Activated T-helper 17 cell treated with anti-CD3 and anti-CD28 coated beads, Interleukin-2, amount 50 U/mL, for 72 hours (primary cell): ENCODE measurements at regions not wholly inside any gene's neighbourhood (a gene's known extent, or its start where the extent isn't known, plus 50 kb on each side); places are given as distances from the start of the nearest gene placed in this dataset.
"Not testable (repeated sequence)": the region's sequence is repeated elsewhere in the genome, so short reads cannot be mapped to it uniquely, and the experiment has no call there.

Source experiments
- ATAC-seq: fragments of 150-1000 bp; cut with Tn5 transposase; replicated peaks from 2 replicates; pipeline ENCODE4 v1.10.0; 2021; ENCODE audit warnings: mild to moderate bottlenecking, moderate library complexity
- H3K27ac Mint-ChIP-seq: one replicate; pipeline ENCODE4 v1.8.0; 2022; ENCODE audit warnings: mixed read lengths
- H3K27me3 Mint-ChIP-seq: one replicate; pipeline ENCODE4 v1.8.0; 2022; ENCODE audit warnings: mixed read lengths
- H3K36me3 Mint-ChIP-seq: one replicate; pipeline ENCODE4 v1.8.0; 2022; ENCODE audit warnings: low read depth, mild to moderate bottlenecking, mixed read lengths
- H3K4me1 Mint-ChIP-seq: one replicate; pipeline ENCODE4 v1.8.0; 2022; ENCODE audit warnings: mixed read lengths
- H3K4me3 Mint-ChIP-seq: one replicate; pipeline ENCODE4 v1.8.0; 2022; ENCODE audit warnings: mild to moderate bottlenecking, mixed read lengths
- H3K9me3 Mint-ChIP-seq: one replicate; pipeline ENCODE4 v1.8.0; 2022; ENCODE audit warnings: mixed read lengths

DNA sequence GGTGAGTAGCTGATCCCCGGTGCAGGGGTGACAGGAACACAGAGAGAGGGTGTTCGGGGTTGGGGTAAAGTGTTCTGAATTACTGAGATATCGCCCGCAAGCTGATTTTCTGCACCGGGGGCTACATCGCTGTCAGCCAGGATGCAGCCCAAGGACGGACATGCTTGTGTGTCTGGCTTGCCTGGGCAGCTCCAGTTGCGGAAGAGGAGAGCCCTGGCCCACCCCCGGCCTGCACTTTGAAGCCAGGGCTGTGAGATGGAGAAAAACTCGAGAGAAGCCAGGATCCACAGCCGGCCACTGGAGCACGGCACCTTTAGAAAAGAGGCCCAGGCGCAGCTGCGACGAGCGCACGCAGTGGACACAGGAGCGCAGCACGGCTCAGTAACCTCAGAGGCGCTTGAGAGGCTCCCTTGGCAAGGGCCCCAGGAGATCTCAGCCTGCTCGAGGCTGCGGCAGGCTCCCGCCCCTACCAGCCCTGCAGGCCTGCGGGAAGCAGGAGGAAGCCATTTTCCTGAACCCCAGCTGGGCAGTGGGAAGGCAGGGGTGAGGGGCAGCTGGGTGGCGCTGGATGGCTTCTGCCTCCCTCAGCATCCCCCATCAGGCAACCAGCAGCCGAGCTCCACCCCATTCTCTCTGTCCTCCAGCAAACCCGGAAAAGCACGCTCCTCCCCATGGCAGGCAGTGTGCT, 59.2 kb downstream of the C9orf50 start:
- no peak for ATAC-seq

DNA sequence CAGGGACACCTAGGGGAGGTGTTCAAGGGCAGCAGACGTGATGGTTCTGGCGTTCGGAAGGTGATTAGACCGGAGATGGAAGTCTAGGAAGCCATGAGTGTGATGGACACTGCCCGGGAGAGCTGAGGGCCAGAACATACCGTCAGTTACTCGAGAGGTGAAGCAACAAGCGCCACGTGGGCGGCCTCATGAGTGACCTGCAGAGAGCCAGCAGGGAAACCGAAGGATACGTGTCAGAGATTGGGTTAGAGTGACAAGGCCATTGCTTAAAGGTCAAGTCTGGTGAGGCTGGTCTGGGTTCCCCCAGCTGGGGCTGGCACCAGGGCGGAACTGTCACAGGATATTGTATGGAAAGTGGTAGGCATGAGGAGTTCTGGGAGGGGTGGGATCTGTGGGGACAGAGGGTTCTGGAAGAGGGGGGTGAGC, 60.0 kb downstream of the C9orf50 start:
- no peak overlapping the region for H3K4me3 Mint-ChIP-seq
- peak overlapping the region; percentile 58 for H3K27ac Mint-ChIP-seq
- peaks cover 4% of the 10 kb centered on the region for H3K4me1 Mint-ChIP-seq
- ATAC-seq, result no peak
- H3K36me3 Mint-ChIP-seq, result no peaks in the 10 kb centered on the region
- no peaks in the 10 kb centered on the region for H3K9me3 Mint-ChIP-seq
- no peaks in the 10 kb centered on the region for H3K27me3 Mint-ChIP-seq

More for the DNA sequence above, 59.2 kb downstream of the C9orf50 start:
- Mint-ChIP-seq H3K27ac (peak overlapping the region; percentile 58), H3K9me3 (no peaks in the 10 kb centered on the region), H3K4me1 (peaks cover 4% of the 10 kb centered on the region), H3K27me3 (no peaks in the 10 kb centered on the region), H3K4me3 (no peak overlapping the region), H3K36me3 (no peaks in the 10 kb centered on the region)

DNA sequence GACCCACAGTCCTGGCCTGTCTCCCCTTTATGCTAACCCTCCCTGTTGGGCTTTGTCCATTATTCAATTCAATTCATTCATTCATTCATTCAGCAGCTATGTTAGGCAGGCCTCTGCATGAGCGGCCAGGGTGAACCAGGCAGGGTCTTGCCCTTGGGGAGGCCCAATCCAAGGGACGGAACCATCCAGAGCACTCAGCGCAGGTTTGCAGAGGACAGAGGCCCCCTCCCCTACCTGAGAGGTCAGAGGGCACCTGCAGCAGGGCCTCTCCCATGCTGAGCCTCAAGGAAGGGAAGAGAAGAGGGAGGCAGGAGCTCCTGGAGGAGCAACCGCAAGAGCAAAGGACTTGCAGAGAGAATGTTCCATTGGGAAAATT, 61.4 kb downstream of the C9orf50 start:
- H3K9me3 Mint-ChIP-seq, result no peaks in the 10 kb centered on the region
- no peak for ATAC-seq
- H3K4me3 Mint-ChIP-seq, result no peak overlapping the region
- H3K36me3 Mint-ChIP-seq, result no peaks in the 10 kb centered on the region
- no peak overlapping the region for H3K27ac Mint-ChIP-seq
- H3K27me3 Mint-ChIP-seq, result no peaks in the 10 kb centered on the region
- peaks cover 4% of the 10 kb centered on the region for H3K4me1 Mint-ChIP-seq

- Mint-ChIP-seq H3K4me3 (no peak overlapping the region), H3K27ac (no peak overlapping the region), H3K36me3 (no peaks in the 10 kb centered on the region), H3K4me1 (peaks cover 4% of the 10 kb centered on the region), H3K27me3 (no peaks in the 10 kb centered on the region), H3K9me3 (no peaks in the 10 kb centered on the region)
- no peak for ATAC-seq
Observed at GRCh38 chr9:129558551-129559505, 62.1 kb downstream of the C9orf50 start.

GRCh38 chr9:129558063-129558550, 62.8 kb downstream of the C9orf50 start:
- Mint-ChIP-seq H3K4me1 (peaks cover 4% of the 10 kb centered on the region), H3K36me3 (no peaks in the 10 kb centered on the region), H3K4me3 (no peak overlapping the region), H3K27me3 (no peaks in the 10 kb centered on the region), H3K9me3 (no peaks in the 10 kb centered on the region), H3K27ac (no peak overlapping the region)
- ATAC-seq, result no peak

GRCh38 chr9:129557192-129558036, 63.5 kb downstream of the C9orf50 start:
- Mint-ChIP-seq H3K4me3 (no peak overlapping the region), H3K27ac (no peak overlapping the region), H3K36me3 (no peaks in the 10 kb centered on the region), H3K9me3 (no peaks in the 10 kb centered on the region), H3K27me3 (no peaks in the 10 kb centered on the region), H3K4me1 (peaks cover 4% of the 10 kb centered on the region)
- ATAC-seq, result no peak

DNA sequence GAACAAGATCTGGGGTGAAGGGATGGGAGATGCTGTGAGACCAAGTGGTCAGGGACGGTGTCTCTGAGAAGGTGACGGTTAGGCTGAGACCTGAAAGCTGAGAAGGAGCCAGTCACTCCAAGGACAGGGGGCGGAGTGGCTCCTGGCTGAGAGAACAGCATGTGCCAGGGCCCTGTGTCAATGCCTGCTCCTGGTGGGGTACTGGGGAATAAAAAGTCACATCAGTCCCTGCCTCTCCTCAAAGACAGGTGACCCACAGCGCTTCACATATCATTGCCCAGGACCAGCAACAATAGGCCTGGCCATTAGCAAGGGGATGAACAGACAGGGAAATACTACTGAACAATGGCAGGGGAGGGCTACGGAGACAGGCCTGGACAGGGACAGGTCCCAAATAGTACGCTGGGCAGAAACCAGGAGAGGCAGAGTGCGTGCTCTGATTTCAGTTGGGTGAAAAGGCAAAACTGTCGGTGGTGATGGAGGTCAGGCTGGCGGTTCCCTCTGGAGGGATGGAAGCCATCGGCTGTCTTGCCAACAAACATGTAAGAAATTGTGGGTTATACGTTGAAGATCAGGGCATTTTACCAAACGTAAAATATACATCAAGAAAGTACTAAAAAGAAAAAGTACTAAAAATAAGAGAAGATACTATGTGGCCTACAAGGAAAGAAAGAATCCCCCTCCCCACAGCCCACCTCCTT, 64.3 kb downstream of the C9orf50 start:
- no peak for ATAC-seq
- Mint-ChIP-seq H3K4me3 (no peak overlapping the region), H3K4me1 (peaks cover 4% of the 10 kb centered on the region), H3K27ac (peak overlapping the region; percentile 27), H3K27me3 (peaks cover 5% of the 10 kb centered on the region), H3K9me3 (no peaks in the 10 kb centered on the region), H3K36me3 (no peaks in the 10 kb centered on the region)

GRCh38 chr9:129555512-129556215, 65.2 kb downstream of the C9orf50 start:
- Mint-ChIP-seq H3K4me1 (no peaks in the 10 kb centered on the region), H3K9me3 (no peaks in the 10 kb centered on the region), H3K4me3 (no peak overlapping the region), H3K27ac (no peak overlapping the region), H3K27me3 (peaks cover 13% of the 10 kb centered on the region), H3K36me3 (no peaks in the 10 kb centered on the region)
- ATAC-seq, result no peak

GRCh38 chr9:129554649-129555048, 66.3 kb downstream of the C9orf50 start:
- ATAC-seq, result no peak
- no peak overlapping the region for H3K4me3 Mint-ChIP-seq
- H3K27ac Mint-ChIP-seq, result no peak overlapping the region
- H3K4me1 Mint-ChIP-seq, result no peaks in the 10 kb centered on the region
- peaks cover 16% of the 10 kb centered on the region for H3K27me3 Mint-ChIP-seq
- no peaks in the 10 kb centered on the region for H3K36me3 Mint-ChIP-seq
- no peaks in the 10 kb centered on the region for H3K9me3 Mint-ChIP-seq

- no peak overlapping the region for H3K27ac Mint-ChIP-seq
- no peaks in the 10 kb centered on the region for H3K9me3 Mint-ChIP-seq
- ATAC-seq, result no peak
- H3K4me3 Mint-ChIP-seq, result no peak overlapping the region
- no peaks in the 10 kb centered on the region for H3K36me3 Mint-ChIP-seq
- H3K27me3 Mint-ChIP-seq, result peaks cover 25% of the 10 kb centered on the region
- no peaks in the 10 kb centered on the region for H3K4me1 Mint-ChIP-seq
Observed at GRCh38 chr9:129553277-129553676, 67.6 kb downstream of the C9orf50 start.

DNA sequence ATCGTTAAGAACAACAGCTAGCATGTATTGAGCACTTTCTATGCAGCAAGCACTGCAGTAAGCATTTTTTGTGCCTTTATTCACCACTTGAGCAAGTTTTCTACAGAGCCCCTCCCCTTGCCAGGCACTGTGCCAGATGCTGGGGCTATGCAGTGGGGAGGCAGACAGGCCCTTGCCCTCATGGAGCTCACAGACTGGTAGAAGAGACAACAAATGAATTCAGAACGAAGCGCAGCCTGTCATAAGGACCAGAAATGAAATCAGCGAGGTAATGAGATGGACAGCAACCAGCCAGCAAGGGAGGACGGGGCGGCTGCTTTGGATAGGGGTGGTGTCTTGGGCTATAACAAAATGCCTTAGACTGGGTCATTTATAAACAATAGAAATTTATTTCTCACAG, 68.8 kb downstream of the C9orf50 start:
- Mint-ChIP-seq H3K27me3 (peaks cover 25% of the 10 kb centered on the region), H3K9me3 (no peaks in the 10 kb centered on the region), H3K4me1 (no peaks in the 10 kb centered on the region), H3K36me3 (no peaks in the 10 kb centered on the region), H3K4me3 (no peak overlapping the region), H3K27ac (no peak overlapping the region)
- ATAC-seq, result no peak

DNA sequence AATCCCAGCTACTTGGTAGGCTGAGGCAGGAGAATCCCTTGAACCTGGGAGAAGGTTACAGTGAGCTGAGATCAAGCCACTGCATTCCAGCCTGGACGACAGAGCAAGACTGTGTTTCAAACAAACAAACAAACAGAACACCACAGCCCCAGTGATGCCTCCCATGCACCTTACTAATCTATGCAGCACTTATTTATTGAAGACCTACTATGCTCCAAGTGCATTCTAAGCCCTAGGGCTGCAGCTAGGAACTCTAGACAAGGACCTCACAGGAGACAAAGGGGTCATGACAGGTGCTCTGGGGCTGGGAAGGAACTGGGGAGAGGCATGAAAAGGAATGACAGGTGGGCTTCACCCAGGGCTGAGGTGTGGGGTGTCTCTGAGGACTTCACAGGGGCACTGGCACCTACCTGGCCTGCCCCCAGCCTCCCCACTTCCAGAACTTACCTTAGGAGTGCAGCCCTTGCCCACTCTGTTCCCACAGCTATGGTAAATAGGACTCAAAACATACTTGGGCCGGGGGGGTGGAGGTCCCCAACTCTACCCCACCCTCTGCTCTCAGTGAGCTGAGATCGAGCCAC, 69.4 kb downstream of the C9orf50 start:
- no peaks in the 10 kb centered on the region for H3K4me1 Mint-ChIP-seq
- no peak overlapping the region for H3K27ac Mint-ChIP-seq
- no peak overlapping the region for H3K4me3 Mint-ChIP-seq
- H3K27me3 Mint-ChIP-seq, result peaks cover 25% of the 10 kb centered on the region
- no peak for ATAC-seq
- no peaks in the 10 kb centered on the region for H3K36me3 Mint-ChIP-seq
- no peaks in the 10 kb centered on the region for H3K9me3 Mint-ChIP-seq

- H3K4me3 Mint-ChIP-seq, result peak overlapping the region; percentile 63
- H3K4me1 Mint-ChIP-seq, H3K9me3 Mint-ChIP-seq, H3K27ac Mint-ChIP-seq, H3K36me3 Mint-ChIP-seq, ATAC-seq: not testable (repeated sequence)
- H3K27me3 Mint-ChIP-seq, result peaks cover 25% of the 10 kb centered on the region
Observed at GRCh38 chr9:129550977-129551376, 69.9 kb downstream of the C9orf50 start.
